ENCODE measurements at regions not wholly inside any gene's neighbourhood (a gene's known extent, or its start where the extent isn't known, plus 50 kb on each side); places are given as distances from the start of the nearest gene placed in this dataset.

DNA sequence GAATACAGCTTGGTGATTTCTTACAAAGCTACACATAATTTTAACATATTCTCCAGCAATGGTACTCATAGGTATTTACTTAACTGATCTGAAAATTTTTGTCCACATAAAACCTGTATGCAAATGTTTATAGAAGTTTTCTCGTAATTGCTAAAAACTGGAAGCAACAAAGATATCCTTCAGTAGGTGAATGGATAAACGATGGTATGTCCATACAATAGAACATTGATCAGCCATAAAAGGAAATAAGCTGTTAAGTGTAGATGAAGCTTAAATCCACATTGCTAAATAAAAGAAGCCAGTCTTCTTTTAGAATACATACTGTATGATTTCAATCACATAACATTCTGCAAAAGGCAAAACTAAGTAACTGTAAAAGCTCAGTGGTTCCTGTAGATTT is 224.8 kb upstream of the DPYD start:
- H3K36me3 ChIP-seq (ENCODE audit: control insufficient read depth, insufficient read depth, low read length) = no peaks in the 10 kb centered on the region
- DNase-seq (ENCODE audit: low read depth) = no peak
- H3K27me3 ChIP-seq (ENCODE audit: control insufficient read depth, insufficient read depth, low read length) = no peaks in the 10 kb centered on the region
- TF ChIP-seq, protein P1, sequence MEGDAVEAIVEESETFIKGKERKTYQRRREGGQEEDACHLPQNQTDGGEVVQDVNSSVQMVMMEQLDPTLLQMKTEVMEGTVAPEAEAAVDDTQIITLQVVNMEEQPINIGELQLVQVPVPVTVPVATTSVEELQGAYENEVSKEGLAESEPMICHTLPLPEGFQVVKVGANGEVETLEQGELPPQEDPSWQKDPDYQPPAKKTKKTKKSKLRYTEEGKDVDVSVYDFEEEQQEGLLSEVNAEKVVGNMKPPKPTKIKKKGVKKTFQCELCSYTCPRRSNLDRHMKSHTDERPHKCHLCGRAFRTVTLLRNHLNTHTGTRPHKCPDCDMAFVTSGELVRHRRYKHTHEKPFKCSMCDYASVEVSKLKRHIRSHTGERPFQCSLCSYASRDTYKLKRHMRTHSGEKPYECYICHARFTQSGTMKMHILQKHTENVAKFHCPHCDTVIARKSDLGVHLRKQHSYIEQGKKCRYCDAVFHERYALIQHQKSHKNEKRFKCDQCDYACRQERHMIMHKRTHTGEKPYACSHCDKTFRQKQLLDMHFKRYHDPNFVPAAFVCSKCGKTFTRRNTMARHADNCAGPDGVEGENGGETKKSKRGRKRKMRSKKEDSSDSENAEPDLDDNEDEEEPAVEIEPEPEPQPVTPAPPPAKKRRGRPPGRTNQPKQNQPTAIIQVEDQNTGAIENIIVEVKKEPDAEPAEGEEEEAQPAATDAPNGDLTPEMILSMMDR (IDR thresholded peaks at IDR 0.05; ENCODE audit: insufficient read depth, low read length, poor library complexity, severe bottlenecking) = no peak
- H3K4me3 ChIP-seq (ENCODE audit: low read depth, low read length) = no peak overlapping the region

DNA sequence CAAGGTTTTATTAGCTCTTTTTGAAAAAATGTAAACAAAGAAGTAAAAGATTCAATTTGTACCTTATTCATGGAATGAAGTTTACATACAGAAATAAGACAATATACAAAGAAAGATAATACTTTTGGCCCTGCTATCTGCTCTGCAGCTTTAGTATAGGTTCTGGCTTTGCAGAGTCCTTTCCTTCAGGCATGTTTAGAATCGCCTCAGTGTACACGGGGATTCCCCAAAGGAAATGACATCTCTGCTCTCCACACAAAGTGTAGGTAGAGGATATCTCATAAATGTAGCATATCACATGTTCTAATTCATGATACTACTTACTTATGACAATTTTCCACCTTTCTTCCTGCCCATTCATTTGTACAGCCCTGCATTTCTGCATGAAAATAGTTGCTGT is 222.6 kb upstream of the DPYD start:
- DNase-seq (ENCODE audit: low read depth) = no peak
- Histone ChIP-seq H3K36me3 (ENCODE audit: control insufficient read depth, insufficient read depth, low read length) (no peaks in the 10 kb centered on the region), H3K4me3 (ENCODE audit: low read depth, low read length) (no peak overlapping the region), H3K27me3 (ENCODE audit: control insufficient read depth, insufficient read depth, low read length) (no peaks in the 10 kb centered on the region)
- TF ChIP-seq, protein P1 (IDR thresholded peaks at IDR 0.05; ENCODE audit: insufficient read depth, low read length, poor library complexity, severe bottlenecking) = no peak

DNA sequence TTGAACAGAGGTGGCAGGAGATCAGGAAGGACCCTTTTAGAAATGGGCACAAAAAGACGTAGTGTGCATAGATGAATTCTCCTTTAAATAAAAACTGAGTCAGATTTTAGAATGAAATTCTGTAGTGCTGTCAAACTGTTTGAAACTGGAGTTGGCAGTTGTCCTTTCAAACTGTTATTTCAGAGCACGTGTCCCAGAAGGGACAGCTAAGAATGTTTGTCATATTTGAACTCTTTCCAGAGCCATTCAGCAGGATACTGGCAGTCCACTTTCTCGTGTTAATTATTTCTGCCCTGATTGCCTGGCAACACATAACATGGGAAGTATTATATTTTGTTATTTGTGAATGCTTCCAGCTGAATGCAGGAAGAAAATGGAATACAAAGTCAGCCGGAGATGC is 212.3 kb upstream of the DPYD start:
- DNase-seq (ENCODE audit: low read depth) = no peak
- H3K4me3 ChIP-seq (ENCODE audit: low read depth, low read length) = no peak overlapping the region
- H3K36me3 ChIP-seq (ENCODE audit: control insufficient read depth, insufficient read depth, low read length) = no peaks in the 10 kb centered on the region
- H3K27me3 ChIP-seq (ENCODE audit: control insufficient read depth, insufficient read depth, low read length) = no peaks in the 10 kb centered on the region
- TF ChIP-seq, protein P1 (IDR thresholded peaks at IDR 0.05; ENCODE audit: insufficient read depth, low read length, poor library complexity, severe bottlenecking) = no peak

DNA sequence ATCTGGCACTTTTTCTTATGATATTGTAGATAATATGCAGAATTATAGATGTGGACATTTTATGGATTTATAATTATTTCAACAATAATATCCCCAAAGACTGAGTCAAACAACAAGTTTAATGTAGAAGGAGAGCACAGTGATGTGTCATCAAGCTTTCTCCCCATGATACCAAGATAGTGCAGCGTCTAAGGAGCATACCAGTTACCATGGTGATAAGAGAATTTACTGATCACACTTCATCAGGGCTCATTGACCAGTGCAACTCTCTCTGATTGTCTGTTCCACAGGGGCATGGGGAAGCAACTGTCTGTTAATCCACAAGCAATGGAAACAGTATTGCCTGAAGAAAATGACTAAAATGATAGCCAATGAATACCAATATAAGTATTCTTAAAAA is 209.6 kb upstream of the DPYD start:
- no peaks in the 10 kb centered on the region for H3K36me3 ChIP-seq (ENCODE audit: control insufficient read depth, insufficient read depth, low read length)
- H3K27me3 ChIP-seq (ENCODE audit: control insufficient read depth, insufficient read depth, low read length) = no peaks in the 10 kb centered on the region
- TF ChIP-seq, protein P1 (IDR thresholded peaks at IDR 0.05; ENCODE audit: insufficient read depth, low read length, poor library complexity, severe bottlenecking) = no peak
- H3K4me3 ChIP-seq (ENCODE audit: low read depth, low read length) = no peak overlapping the region
- DNase-seq (ENCODE audit: low read depth) = no peak

DNA sequence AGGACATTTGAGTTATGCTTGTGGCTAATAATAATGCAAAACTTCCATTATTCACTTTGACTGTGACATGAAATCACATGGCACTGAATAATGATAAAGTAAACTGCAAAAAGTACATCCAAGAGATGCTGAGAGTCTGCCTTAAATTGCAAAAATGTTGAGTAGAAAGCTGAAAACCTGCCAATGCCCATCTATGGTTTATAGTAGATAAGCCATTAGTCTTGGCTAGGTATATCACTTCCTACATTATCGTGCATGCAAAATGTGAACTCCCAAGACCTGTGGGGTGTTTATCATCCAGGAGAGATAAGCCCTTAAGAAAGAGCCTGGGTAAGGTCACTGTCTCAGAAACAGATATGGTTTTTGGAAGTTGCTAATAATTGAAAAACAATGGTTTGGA is 208.7 kb upstream of the DPYD start:
- Histone ChIP-seq H3K36me3 (ENCODE audit: control insufficient read depth, insufficient read depth, low read length) (no peaks in the 10 kb centered on the region), H3K27me3 (ENCODE audit: control insufficient read depth, insufficient read depth, low read length) (no peaks in the 10 kb centered on the region), H3K4me3 (ENCODE audit: low read depth, low read length) (no peak overlapping the region)
- TF ChIP-seq, protein P1 (IDR thresholded peaks at IDR 0.05; ENCODE audit: insufficient read depth, low read length, poor library complexity, severe bottlenecking) = no peak
- no peak for DNase-seq (ENCODE audit: low read depth)

DNA sequence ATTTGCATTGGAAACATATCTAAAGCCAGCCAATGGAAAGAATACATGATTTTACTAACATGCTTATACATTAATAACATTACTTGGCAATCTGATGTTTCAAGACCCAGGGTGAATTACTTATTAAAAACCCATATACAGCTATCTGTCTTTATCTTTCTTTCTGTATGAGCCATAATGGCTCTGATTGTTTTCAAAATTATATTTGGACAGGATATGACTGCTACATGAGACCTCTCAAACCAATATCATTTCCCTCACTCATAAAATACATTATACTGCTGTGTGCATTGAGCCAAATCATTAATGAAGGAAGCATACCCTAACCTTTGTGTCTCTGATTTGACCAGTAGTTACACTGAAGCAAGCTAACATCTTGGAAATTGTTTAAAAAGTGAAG is 205.9 kb upstream of the DPYD start:
- Histone ChIP-seq H3K27me3 (ENCODE audit: control insufficient read depth, insufficient read depth, low read length) (no peaks in the 10 kb centered on the region), H3K4me3 (ENCODE audit: low read depth, low read length) (no peak overlapping the region), H3K36me3 (ENCODE audit: control insufficient read depth, insufficient read depth, low read length) (no peaks in the 10 kb centered on the region)
- TF ChIP-seq, protein P1 (IDR thresholded peaks at IDR 0.05; ENCODE audit: insufficient read depth, low read length, poor library complexity, severe bottlenecking) = no peak
- no peak for DNase-seq (ENCODE audit: low read depth)

All from kidney epithelial cell (primary cell).